ENCODE measurements at regions not wholly inside any gene's neighbourhood (a gene's known extent, or its start where the extent isn't known, plus 50 kb on each side); places are given as distances from the start of the nearest gene placed in this dataset.
"Not testable (repeated sequence)": the region's sequence is repeated elsewhere in the genome, so short reads cannot be mapped to it uniquely, and the experiment has no call there.

DNA sequence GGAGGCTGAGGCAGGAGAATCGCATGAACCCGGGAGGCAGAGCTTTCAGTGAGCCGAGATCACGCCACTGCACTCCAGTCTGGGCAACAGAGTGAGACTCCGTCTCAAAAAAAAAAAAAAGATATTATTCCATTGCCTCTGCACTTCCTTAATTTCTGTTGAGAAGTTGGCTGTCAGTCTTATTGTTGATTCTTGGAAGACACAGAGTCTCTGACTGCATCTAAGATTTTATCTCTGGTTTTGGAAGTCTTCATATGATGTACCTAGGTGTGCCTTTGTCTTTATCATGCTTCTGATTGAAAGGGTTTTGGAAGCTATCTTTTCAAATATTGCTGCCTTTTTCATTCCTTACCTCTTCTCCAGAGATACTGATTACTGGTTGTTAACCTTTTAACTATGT, 160.4 kb downstream of the NPIPB11 start:
- not testable (repeated sequence) for H3K4me3 Mint-ChIP-seq; ATAC-seq (ENCODE audit: low read depth in 2 of 2); H3K27me3 Mint-ChIP-seq; DNase-seq
- Mint-ChIP-seq H3K27ac (peak overlapping the region in 1 of 6 donors; percentile 27), H3K9me3 (peaks cover 4 to 20% (median 9%) of the 10 kb centered on the region in 7 donors), H3K4me1 (peaks cover 15 to 28% (median 15%) of the 10 kb centered on the region in 3 donors), H3K36me3 (peaks cover 1 to 23% of the 10 kb centered on the region in 2 donors)

DNA sequence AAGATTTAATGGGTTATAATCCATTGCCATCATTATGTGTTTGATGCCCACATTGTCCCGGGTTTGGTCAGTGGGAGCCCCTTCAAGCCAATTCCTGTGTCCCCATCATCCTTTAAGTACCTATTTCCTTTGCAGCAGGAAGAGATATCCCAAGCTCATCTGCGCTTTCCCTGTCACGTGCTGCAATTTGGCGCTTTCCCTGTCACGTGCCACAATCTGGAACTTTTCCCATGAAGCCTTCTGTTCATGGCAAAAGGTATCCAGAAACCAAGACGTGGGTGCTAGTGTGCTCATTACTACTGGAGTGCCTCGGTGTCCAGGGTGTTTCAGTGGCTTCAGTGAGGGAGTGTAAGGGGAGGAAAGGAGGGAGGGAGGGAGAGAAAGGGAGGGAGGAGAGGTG, 168.5 kb downstream of the NPIPB11 start:
- no peak overlapping the region for H3K4me3 Mint-ChIP-seq
- peak overlapping the region in 2 of 6 donors; percentile 33 to 78 for H3K27ac Mint-ChIP-seq
- no peak for DNase-seq
- H3K36me3 Mint-ChIP-seq: peaks cover 3 to 14% of the 10 kb centered on the region in 2 donors
- no peaks in the 10 kb centered on the region for H3K27me3 Mint-ChIP-seq
- H3K4me1 Mint-ChIP-seq: peaks cover 0 to 5% (median 0%) of the 10 kb centered on the region in 3 donors
- no peak for ATAC-seq (ENCODE audit: low read depth in 2 of 2)
- peaks cover 0 to 8% (median 5%) of the 10 kb centered on the region in 7 donors for H3K9me3 Mint-ChIP-seq

DNA sequence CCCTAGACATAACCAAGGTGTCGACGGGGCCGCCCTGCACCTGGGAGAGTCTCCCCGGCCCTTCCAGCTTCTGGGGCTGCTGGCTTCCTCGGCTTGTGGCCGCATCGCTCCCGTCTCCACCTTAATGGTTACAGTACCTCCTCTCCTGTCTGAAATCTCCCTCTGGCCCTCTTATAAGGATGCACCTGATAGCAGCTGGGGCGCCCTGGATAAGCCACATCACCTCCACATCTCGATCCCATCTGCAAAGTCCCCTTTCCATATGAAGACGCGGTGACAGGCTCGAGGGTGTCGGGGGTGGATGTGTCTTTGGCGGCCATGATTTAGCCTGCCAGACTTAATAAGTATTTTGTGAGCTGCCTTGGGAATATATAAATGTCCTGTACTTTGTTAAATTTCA, 169.0 kb downstream of the NPIPB11 start:
- Mint-ChIP-seq H3K27ac (peak overlapping the region in 1 of 6 donors; percentile 33), H3K36me3 (peaks cover 3 to 15% of the 10 kb centered on the region in 2 donors)
- not testable (repeated sequence) for H3K9me3 Mint-ChIP-seq; DNase-seq; H3K27me3 Mint-ChIP-seq; H3K4me3 Mint-ChIP-seq; H3K4me1 Mint-ChIP-seq; ATAC-seq (ENCODE audit: low read depth in 2 of 2)

GRCh38 chr16:29237023-29237422, 169.5 kb downstream of the NPIPB11 start:
- not testable (repeated sequence) for H3K27me3 Mint-ChIP-seq; H3K27ac Mint-ChIP-seq; H3K9me3 Mint-ChIP-seq; H3K4me3 Mint-ChIP-seq; H3K4me1 Mint-ChIP-seq; ATAC-seq (ENCODE audit: low read depth in 2 of 2); DNase-seq
- peaks cover 3 to 15% of the 10 kb centered on the region in 2 donors for H3K36me3 Mint-ChIP-seq

DNA sequence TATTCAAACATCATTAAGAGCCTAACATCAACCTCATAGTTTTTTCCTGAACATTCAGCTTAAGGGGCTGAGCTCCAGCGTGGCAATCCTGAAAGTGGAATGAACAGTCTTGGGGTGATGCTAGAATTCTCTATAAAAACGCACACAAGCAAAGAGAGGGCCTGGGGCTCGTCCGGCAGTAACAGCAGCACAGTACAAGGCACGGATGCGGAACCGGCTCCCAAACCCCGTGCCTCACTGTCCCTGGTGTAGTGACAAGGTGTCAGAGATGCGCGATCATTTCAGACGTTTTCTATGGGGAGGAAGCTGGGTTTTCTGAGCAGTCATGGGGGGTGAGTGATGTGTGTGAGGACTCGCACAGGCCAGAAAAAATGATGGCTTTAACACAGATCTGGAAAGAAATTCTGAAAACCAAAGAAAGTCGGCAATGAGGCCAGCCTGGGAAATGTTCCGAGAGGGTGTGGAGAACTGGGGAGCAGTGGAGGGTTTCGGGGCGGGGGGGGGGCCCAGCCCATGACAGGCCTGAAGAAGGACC, 170.6 kb downstream of the NPIPB11 start:
- H3K4me3 Mint-ChIP-seq; H3K4me1 Mint-ChIP-seq; H3K9me3 Mint-ChIP-seq; DNase-seq; ATAC-seq (ENCODE audit: low read depth in 2 of 2); H3K27me3 Mint-ChIP-seq: not testable (repeated sequence)
- Mint-ChIP-seq H3K36me3 (peaks cover 3 to 15% of the 10 kb centered on the region in 2 donors), H3K27ac (peak overlapping the region in 1 of 6 donors; percentile 48)

DNA sequence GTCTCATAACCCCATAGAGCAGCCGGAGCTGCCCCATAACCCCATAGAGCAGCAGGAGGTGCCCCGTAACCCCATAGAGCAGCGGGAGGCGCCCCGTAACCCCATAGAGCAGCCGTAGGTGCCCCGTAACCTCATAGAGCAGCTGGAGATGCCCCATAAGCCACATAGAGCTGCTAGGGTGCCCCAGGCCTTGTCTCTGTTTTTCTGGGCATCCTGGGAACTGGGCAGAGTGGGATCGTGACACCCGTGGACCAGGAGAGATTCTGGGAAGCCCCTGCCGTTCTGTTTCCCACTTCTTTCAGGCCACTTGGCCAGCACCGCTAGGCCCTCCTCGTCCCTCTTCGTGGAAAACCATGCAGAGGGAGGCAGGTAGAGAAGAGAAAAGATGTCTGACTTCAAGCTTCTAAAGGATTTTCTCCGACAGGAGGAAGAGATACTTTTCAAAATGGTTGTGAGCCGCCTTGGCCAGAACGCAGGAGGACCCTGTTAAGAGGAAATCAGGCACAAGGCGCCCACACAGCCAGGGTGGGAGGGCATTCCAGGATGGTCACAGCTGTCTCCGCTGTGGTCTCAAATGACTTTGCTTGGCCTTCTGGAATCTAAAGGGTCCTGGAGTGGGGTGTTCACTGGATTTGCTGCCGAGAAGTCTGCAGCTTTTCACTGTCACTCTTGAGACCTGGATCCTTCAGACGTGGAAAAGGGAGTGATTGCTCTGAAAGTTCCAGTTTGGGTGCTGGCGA, 171.8 kb downstream of the NPIPB11 start:
- not testable (repeated sequence) for ATAC-seq (ENCODE audit: low read depth in 2 of 2); DNase-seq; H3K27me3 Mint-ChIP-seq; H3K9me3 Mint-ChIP-seq; H3K4me1 Mint-ChIP-seq
- Mint-ChIP-seq H3K4me3 (peak overlapping the region in 1 of 8 donors; percentile 75), H3K27ac (peak overlapping the region in 2 of 6 donors; percentile 67 to 84), H3K36me3 (peaks cover 3 to 15% of the 10 kb centered on the region in 2 donors)

DNA sequence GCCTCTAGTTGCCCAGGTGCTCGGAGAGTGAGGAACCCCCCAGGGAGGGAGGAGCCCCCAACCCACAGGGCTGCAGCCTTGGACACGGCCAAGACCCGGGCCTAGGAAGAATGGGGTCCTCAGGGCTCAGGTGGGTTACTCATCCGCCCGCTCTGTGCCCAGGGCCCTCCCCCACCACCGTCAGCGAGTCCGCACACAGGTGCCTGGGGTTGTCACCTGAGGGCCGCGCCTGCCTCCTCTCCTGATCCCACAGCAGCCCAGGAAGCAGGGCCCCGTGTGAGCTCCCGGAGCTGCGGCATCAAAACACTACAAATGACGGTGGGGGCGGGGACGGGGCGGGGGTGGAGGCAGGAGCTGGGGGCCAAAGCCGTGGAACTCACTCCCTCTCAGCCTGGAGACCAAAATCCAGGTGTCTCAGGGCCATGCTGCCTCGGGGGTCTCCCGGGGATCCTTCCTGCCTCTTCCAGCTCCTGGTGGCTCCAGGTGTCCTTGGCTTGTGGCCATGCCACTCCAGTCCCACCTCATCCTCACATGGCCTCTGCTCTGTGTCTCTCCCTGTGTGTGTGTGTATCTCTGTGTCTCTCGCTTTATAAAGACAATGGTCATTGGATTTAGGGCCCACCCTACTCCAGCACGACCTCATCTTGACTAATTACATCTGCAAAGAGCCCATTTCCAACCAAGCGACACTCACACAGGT, 172.7 kb downstream of the NPIPB11 start:
- not testable (repeated sequence) for H3K27me3 Mint-ChIP-seq

GRCh38 chr16:29232811-29233704, 173.5 kb downstream of the NPIPB11 start:
- Mint-ChIP-seq H3K4me1 (peaks cover 4 to 11% (median 7%) of the 10 kb centered on the region in 3 donors), H3K4me3 (peak overlapping the region in 1 of 8 donors; percentile 29)

More for the DNA sequence above, 172.7 kb downstream of the NPIPB11 start:
- Mint-ChIP-seq H3K4me3 (peak overlapping the region in 1 of 8 donors; percentile 62), H3K27ac (peak overlapping the region in 2 of 6 donors; percentile 27 to 67), H3K36me3 (peaks cover 0 to 15% of the 10 kb centered on the region in 2 donors)
- not testable (repeated sequence) for ATAC-seq (ENCODE audit: low read depth in 2 of 2); DNase-seq; H3K4me1 Mint-ChIP-seq; H3K9me3 Mint-ChIP-seq

DNA sequence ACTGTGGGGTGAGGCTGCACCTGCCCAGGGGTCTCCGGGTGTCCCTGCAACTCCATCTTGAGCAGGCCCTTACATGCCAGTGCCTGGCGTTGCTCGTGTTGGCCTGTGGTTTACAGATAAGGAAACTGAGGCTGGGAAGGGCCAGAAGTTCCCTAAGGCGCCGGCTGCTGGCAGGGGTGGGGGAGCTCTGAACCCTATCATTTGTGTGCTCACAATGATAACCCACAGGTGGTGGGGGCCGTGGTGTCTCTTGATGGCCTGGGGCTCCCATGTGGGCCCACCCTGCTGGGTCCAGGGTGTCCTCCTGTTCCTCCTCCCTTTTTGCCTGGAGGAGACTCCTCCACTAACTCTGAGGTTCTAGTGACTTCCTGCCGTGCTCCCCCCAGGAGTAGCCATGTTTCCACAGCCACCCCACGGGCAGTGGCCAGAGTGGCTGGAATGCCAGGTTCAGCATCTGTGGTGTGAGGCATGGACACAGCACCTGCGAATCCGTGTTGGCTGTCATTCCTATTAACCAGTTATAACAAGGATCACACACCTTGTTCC, 174.3 kb downstream of the NPIPB11 start:
- peaks cover 6 to 14% (median 12%) of the 10 kb centered on the region in 3 donors for H3K4me1 Mint-ChIP-seq
- not testable (repeated sequence) for H3K27ac Mint-ChIP-seq

More at GRCh38 chr16:29232811-29233704, 173.5 kb downstream of the NPIPB11 start:
- H3K27me3 Mint-ChIP-seq: no peaks in the 10 kb centered on the region
- peaks cover 0 to 4% (median 0%) of the 10 kb centered on the region in 7 donors for H3K9me3 Mint-ChIP-seq
- DNase-seq (no peak), ATAC-seq (ENCODE audit: low read depth in 2 of 2) (no peak)
- H3K27ac Mint-ChIP-seq: peak overlapping the region in 3 of 6 donors; percentile 47 to 82 (median 54)
- H3K36me3 Mint-ChIP-seq: peaks cover 0 to 15% of the 10 kb centered on the region in 2 donors

DNA sequence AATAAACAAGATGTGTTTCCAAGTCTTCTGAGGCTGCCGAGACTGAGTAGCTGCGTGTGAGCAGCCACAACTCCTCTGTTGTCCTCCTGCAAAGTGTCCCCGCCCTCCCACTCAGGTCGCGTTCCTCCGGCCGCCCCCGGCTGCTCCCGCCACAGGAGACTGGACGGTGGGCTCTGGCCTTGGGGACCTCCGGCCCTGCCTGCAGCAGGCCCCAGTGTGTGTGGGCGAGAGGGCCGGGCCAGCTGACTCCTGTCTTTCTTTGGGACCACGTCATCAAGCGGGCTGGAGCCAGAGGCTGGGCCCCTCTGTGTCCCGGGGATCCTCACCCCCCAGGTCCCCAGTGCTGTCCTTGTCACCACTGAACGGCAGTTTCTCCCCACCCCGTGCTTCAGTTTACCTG, 175.3 kb downstream of the NPIPB11 start:
- Mint-ChIP-seq H3K4me3 (no peak overlapping the region), H3K27me3 (no peaks in the 10 kb centered on the region), H3K36me3 (peaks cover 0 to 15% of the 10 kb centered on the region in 2 donors), H3K27ac (no peak overlapping the region), H3K4me1 (peaks cover 13 to 18% (median 14%) of the 10 kb centered on the region in 3 donors), H3K9me3 (peaks cover 0 to 4% (median 0%) of the 10 kb centered on the region in 7 donors)
- ATAC-seq (ENCODE audit: low read depth in 2 of 2): no peak
- DNase-seq: no peak

More for the DNA sequence above, 174.3 kb downstream of the NPIPB11 start:
- not testable (repeated sequence) for ATAC-seq (ENCODE audit: low read depth in 2 of 2); DNase-seq; H3K9me3 Mint-ChIP-seq; H3K27me3 Mint-ChIP-seq
- H3K36me3 Mint-ChIP-seq: peaks cover 0 to 15% of the 10 kb centered on the region in 2 donors
- H3K4me3 Mint-ChIP-seq: peak overlapping the region in 1 of 8 donors; percentile 22

GRCh38 chr16:29230671-29231096, 175.8 kb downstream of the NPIPB11 start:
- DNase-seq (no peak), ATAC-seq (ENCODE audit: low read depth in 2 of 2) (no peak)
- H3K9me3 Mint-ChIP-seq: peaks cover 0 to 4% (median 0%) of the 10 kb centered on the region in 7 donors
- no peak overlapping the region for H3K27ac Mint-ChIP-seq
- H3K4me3 Mint-ChIP-seq: no peak overlapping the region
- H3K4me1 Mint-ChIP-seq: peaks cover 13 to 18% (median 14%) of the 10 kb centered on the region in 3 donors
- H3K27me3 Mint-ChIP-seq: no peaks in the 10 kb centered on the region
- H3K36me3 Mint-ChIP-seq: peaks cover 0 to 15% of the 10 kb centered on the region in 2 donors

- peak overlapping the region in 2 of 6 donors; percentile 30 to 34 for H3K27ac Mint-ChIP-seq
- ATAC-seq (ENCODE audit: low read depth in 2 of 2): not testable (repeated sequence)
- H3K36me3 Mint-ChIP-seq: peaks cover 0 to 15% of the 10 kb centered on the region in 2 donors
Measured at GRCh38 chr16:29230006-29230668, 176.4 kb downstream of the NPIPB11 start.

More at GRCh38 chr16:29230006-29230668, 176.4 kb downstream of the NPIPB11 start:
- not testable (repeated sequence) for H3K27me3 Mint-ChIP-seq, H3K4me3 Mint-ChIP-seq, H3K9me3 Mint-ChIP-seq, DNase-seq
- H3K4me1 Mint-ChIP-seq: peaks cover 13 to 18% (median 14%) of the 10 kb centered on the region in 3 donors
